ENCODE measurements at regions not wholly inside any gene's neighbourhood (a gene's known extent, or its start where the extent isn't known, plus 50 kb on each side); places are given as distances from the start of the nearest gene placed in this dataset.

- DNase-seq (ENCODE audit: low read depth): no peak
- Histone ChIP-seq H3K27me3 (ENCODE audit: control insufficient read depth, insufficient read depth, low read length) (no peaks in the 10 kb centered on the region), H3K36me3 (ENCODE audit: control insufficient read depth, insufficient read depth, low read length) (no peaks in the 10 kb centered on the region), H3K4me3 (ENCODE audit: low read depth, low read length) (no peak overlapping the region)
- TF ChIP-seq, protein P1, sequence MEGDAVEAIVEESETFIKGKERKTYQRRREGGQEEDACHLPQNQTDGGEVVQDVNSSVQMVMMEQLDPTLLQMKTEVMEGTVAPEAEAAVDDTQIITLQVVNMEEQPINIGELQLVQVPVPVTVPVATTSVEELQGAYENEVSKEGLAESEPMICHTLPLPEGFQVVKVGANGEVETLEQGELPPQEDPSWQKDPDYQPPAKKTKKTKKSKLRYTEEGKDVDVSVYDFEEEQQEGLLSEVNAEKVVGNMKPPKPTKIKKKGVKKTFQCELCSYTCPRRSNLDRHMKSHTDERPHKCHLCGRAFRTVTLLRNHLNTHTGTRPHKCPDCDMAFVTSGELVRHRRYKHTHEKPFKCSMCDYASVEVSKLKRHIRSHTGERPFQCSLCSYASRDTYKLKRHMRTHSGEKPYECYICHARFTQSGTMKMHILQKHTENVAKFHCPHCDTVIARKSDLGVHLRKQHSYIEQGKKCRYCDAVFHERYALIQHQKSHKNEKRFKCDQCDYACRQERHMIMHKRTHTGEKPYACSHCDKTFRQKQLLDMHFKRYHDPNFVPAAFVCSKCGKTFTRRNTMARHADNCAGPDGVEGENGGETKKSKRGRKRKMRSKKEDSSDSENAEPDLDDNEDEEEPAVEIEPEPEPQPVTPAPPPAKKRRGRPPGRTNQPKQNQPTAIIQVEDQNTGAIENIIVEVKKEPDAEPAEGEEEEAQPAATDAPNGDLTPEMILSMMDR (IDR thresholded peaks at IDR 0.05; ENCODE audit: insufficient read depth, low read length, severe bottlenecking): no peak
- peak; percentile 91 for FAIRE-seq
Observed at GRCh38 chr1:172954476-172955150, 96.1 kb downstream of the TNFSF18 start.

- Histone ChIP-seq H3K36me3 (ENCODE audit: control insufficient read depth, insufficient read depth, low read length) (no peaks in the 10 kb centered on the region), H3K27me3 (ENCODE audit: control insufficient read depth, insufficient read depth, low read length) (no peaks in the 10 kb centered on the region), H3K4me3 (ENCODE audit: low read depth, low read length) (no peak overlapping the region)
- TF ChIP-seq, protein P1 (IDR thresholded peaks at IDR 0.05; ENCODE audit: insufficient read depth, low read length, severe bottlenecking): no peak
- no peak for FAIRE-seq
- DNase-seq (ENCODE audit: low read depth): peak; percentile 66
Observed at GRCh38 chr1:172955161-172955815, 95.5 kb downstream of the TNFSF18 start.

DNA sequence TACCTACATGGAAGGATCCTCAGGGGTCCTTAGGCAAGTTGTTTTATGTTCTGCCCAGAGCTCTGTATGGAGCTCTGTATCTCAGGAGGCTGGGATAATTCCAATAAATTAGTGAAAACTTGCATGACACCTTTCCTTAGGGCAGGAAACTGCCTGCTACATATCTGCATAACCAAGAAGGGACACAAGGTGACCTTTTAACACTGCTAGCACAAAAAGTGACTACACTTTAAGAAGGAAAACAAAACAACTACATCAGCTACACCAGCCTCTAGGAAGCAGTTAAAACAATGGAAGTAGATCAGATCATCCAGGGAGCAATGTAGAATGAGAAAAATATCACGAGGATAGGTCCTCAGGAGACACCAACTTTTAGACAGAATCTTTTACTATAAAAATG, 93.9 kb downstream of the TNFSF18 start:
- H3K4me3 ChIP-seq (ENCODE audit: low read depth, low read length): no peak overlapping the region
- TF ChIP-seq, protein P1 (IDR thresholded peaks at IDR 0.05; ENCODE audit: insufficient read depth, low read length, severe bottlenecking): no peak
- FAIRE-seq (no peak), DNase-seq (ENCODE audit: low read depth) (no peak)
- no peaks in the 10 kb centered on the region for H3K27me3 ChIP-seq (ENCODE audit: control insufficient read depth, insufficient read depth, low read length)
- no peaks in the 10 kb centered on the region for H3K36me3 ChIP-seq (ENCODE audit: control insufficient read depth, insufficient read depth, low read length)

- no peaks in the 10 kb centered on the region for H3K27me3 ChIP-seq (ENCODE audit: control insufficient read depth, insufficient read depth, low read length)
- no peak for FAIRE-seq
- TF ChIP-seq, protein P1 (IDR thresholded peaks at IDR 0.05; ENCODE audit: insufficient read depth, low read length, severe bottlenecking): no peak
Observed at GRCh38 chr1:172957491-172957890, 93.2 kb downstream of the TNFSF18 start.

DNA sequence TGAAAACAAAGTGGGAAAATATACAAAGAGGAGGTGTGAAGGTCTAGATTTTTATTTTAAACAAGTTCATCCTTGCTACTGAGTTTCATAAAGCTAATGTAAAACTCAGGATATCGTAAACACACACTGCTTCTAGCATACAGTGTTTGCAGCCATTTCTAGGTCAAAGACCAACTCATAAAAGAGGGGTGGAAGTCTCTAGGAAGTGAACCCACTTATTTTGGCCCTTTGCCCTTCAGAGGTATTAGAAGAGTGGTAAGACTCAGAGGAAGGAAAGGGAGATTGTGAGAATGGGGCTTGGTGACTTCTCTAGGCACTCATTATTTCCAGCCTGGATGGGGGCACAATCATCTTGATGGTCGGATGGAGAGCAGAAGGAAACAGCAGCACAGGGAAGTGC, 91.2 kb downstream of the TNFSF18 start:
- no peaks in the 10 kb centered on the region for H3K36me3 ChIP-seq (ENCODE audit: control insufficient read depth, insufficient read depth, low read length)
- TF ChIP-seq, protein P1 (IDR thresholded peaks at IDR 0.05; ENCODE audit: insufficient read depth, low read length, severe bottlenecking): no peak
- FAIRE-seq (no peak), DNase-seq (ENCODE audit: low read depth) (no peak)
- no peaks in the 10 kb centered on the region for H3K27me3 ChIP-seq (ENCODE audit: control insufficient read depth, insufficient read depth, low read length)
- no peak overlapping the region for H3K4me3 ChIP-seq (ENCODE audit: low read depth, low read length)

More at GRCh38 chr1:172957491-172957890, 93.2 kb downstream of the TNFSF18 start:
- no peak for DNase-seq (ENCODE audit: low read depth)
- H3K4me3 ChIP-seq (ENCODE audit: low read depth, low read length): no peak overlapping the region
- H3K36me3 ChIP-seq (ENCODE audit: control insufficient read depth, insufficient read depth, low read length): no peaks in the 10 kb centered on the region

Data from bronchial epithelial cell (primary cell).